Mesothelial cell of epicardium (in vitro differentiated cells): ENCODE measurements at regions not wholly inside any gene's neighbourhood (a gene's known extent, or its start where the extent isn't known, plus 50 kb on each side); places are given as distances from the start of the nearest gene placed in this dataset.

ENCODE experiments used
- DNase-seq, 2 experiments: peaks; one replicate each; pipeline ENCODE4 v3.0.0; 2021; ENCODE audit warnings: low spot score in 2 of 2; ENCODE audit not compliant: unreplicated experiment in 2 of 2
- H3K27ac Mint-ChIP-seq: 2 replicates; pipeline ENCODE4 v1.8.0; 2021; ENCODE audit warnings: mixed read lengths
- H3K27me3 Mint-ChIP-seq: 2 replicates; pipeline ENCODE4 v1.8.0; 2021; ENCODE audit warnings: low read depth, mixed read lengths
- H3K36me3 Mint-ChIP-seq: 2 replicates; pipeline ENCODE4 v1.8.0; 2021; ENCODE audit warnings: mixed read lengths
- H3K4me1 Mint-ChIP-seq: 2 replicates; pipeline ENCODE4 v1.8.0; 2021; ENCODE audit warnings: mixed read lengths
- H3K4me3 Mint-ChIP-seq: 2 replicates; pipeline ENCODE4 v1.8.0; 2021; ENCODE audit warnings: mild to moderate bottlenecking, moderate library complexity, mixed read lengths
- H3K9me3 Mint-ChIP-seq: 2 replicates; pipeline ENCODE4 v1.8.0; 2021; ENCODE audit warnings: mixed read lengths
- TF ChIP-seq, protein P1 (sequence below): fragments of 200-600 bp; sonication (generic); IDR thresholded peaks from one replicate; pipeline ENCODE4 v1.5.0; 2021; ENCODE audit warnings: antibody characterized with exemption; ENCODE audit not compliant: unreplicated experiment

GRCh38 chr4:137000432-137000831 lies 531.9 kb downstream of the PCDH18 start:
- TF ChIP-seq, protein P1, sequence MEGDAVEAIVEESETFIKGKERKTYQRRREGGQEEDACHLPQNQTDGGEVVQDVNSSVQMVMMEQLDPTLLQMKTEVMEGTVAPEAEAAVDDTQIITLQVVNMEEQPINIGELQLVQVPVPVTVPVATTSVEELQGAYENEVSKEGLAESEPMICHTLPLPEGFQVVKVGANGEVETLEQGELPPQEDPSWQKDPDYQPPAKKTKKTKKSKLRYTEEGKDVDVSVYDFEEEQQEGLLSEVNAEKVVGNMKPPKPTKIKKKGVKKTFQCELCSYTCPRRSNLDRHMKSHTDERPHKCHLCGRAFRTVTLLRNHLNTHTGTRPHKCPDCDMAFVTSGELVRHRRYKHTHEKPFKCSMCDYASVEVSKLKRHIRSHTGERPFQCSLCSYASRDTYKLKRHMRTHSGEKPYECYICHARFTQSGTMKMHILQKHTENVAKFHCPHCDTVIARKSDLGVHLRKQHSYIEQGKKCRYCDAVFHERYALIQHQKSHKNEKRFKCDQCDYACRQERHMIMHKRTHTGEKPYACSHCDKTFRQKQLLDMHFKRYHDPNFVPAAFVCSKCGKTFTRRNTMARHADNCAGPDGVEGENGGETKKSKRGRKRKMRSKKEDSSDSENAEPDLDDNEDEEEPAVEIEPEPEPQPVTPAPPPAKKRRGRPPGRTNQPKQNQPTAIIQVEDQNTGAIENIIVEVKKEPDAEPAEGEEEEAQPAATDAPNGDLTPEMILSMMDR: no peak
- no peaks in the 10 kb centered on the region for H3K36me3 Mint-ChIP-seq
- no peaks in the 10 kb centered on the region for H3K4me1 Mint-ChIP-seq
- no peaks in the 10 kb centered on the region for H3K27me3 Mint-ChIP-seq
- DNase-seq: no peak
- H3K4me3 Mint-ChIP-seq: no peak overlapping the region
- peaks cover 26% of the 10 kb centered on the region for H3K9me3 Mint-ChIP-seq
- no peak overlapping the region for H3K27ac Mint-ChIP-seq

GRCh38 chr4:136992032-136992431 lies 540.3 kb downstream of the PCDH18 start:
- Mint-ChIP-seq H3K4me3 (no peak overlapping the region), H3K27me3 (no peaks in the 10 kb centered on the region), H3K27ac (no peak overlapping the region), H3K9me3 (peaks cover 31% of the 10 kb centered on the region), H3K36me3 (no peaks in the 10 kb centered on the region), H3K4me1 (no peaks in the 10 kb centered on the region)
- DNase-seq: no peak
- TF ChIP-seq, protein P1: no peak

- TF ChIP-seq, protein P1: no peak
- no peak overlapping the region for H3K4me3 Mint-ChIP-seq
- no peak overlapping the region for H3K27ac Mint-ChIP-seq
- H3K27me3 Mint-ChIP-seq: no peaks in the 10 kb centered on the region
- H3K9me3 Mint-ChIP-seq: peaks cover 16% of the 10 kb centered on the region
- H3K36me3 Mint-ChIP-seq: no peaks in the 10 kb centered on the region
- DNase-seq: no peak
- no peaks in the 10 kb centered on the region for H3K4me1 Mint-ChIP-seq
These were observed 546.6 kb downstream of the PCDH18 start for GRCh38 chr4:136985683-136986082.

DNA sequence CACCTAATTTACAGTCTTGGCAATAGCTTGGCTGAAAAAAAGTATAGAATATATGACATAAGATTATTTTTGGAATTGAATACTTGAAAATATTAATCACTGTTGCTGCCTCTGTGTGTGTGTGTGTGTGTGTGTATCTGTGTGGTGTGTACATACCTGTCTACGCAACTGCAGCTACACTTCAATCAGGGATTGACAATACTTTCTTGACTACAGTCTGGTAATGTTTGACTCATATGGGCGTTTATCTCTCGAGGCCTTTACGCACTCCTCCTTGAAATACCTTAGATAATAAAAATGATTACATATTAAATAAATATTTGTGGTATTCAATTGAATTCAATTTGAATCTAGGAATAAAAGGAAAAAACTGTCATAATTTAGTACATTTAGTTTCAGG lies 565.2 kb downstream of the PCDH18 start:
- Mint-ChIP-seq H3K9me3 (peaks cover 20% of the 10 kb centered on the region), H3K36me3 (peaks cover 3% of the 10 kb centered on the region), H3K27ac (no peak overlapping the region), H3K4me1 (peaks cover 28% of the 10 kb centered on the region), H3K4me3 (no peak overlapping the region), H3K27me3 (no peaks in the 10 kb centered on the region)
- no peak for DNase-seq
- TF ChIP-seq, protein P1: no peak

DNA sequence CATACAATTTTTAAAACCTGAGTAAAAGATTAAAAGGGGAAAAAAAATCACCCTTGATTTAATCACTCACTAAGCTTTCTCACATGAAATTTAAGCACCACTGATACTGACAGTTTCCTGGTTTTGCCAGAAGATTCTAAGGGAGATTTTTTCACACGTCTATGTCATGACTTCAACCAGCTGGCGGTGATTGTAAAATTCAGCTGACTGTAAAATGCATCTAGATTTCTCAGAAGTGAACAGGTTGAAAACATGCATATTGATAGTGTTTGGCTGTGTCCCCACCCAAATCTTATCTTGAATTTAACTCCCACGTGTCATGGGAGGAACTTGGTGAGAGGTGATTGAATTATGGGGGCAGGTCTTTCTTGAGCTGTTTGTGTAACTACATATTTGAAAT lies 566.8 kb downstream of the PCDH18 start:
- Mint-ChIP-seq H3K9me3 (peaks cover 20% of the 10 kb centered on the region), H3K4me3 (no peak overlapping the region), H3K27ac (no peak overlapping the region), H3K4me1 (peaks cover 29% of the 10 kb centered on the region), H3K27me3 (no peaks in the 10 kb centered on the region), H3K36me3 (peaks cover 3% of the 10 kb centered on the region)
- no peak for DNase-seq
- TF ChIP-seq, protein P1: no peak

- H3K4me3 Mint-ChIP-seq: no peak overlapping the region
- TF ChIP-seq, protein P1: no peak
- H3K27ac Mint-ChIP-seq: peak overlapping the region; percentile 52
- H3K9me3 Mint-ChIP-seq: peaks cover 20% of the 10 kb centered on the region
- H3K36me3 Mint-ChIP-seq: peaks cover 3% of the 10 kb centered on the region
- DNase-seq: no peak
- H3K4me1 Mint-ChIP-seq: peaks cover 11% of the 10 kb centered on the region
- no peaks in the 10 kb centered on the region for H3K27me3 Mint-ChIP-seq
These were observed 569.4 kb downstream of the PCDH18 start for GRCh38 chr4:136962868-136963267.
